ENCODE measurements at regions not wholly inside any gene's neighbourhood (a gene's known extent, or its start where the extent isn't known, plus 50 kb on each side); places are given as distances from the start of the nearest gene placed in this dataset.

GRCh38 chr20:50286609-50287008, 96.0 kb downstream of the CEBPB start:
- H4K20me1 ChIP-seq (ENCODE audit: insufficient read depth, low read length, poor library complexity, severe bottlenecking): no peaks in the 10 kb centered on the region
- H3K9me2 ChIP-seq (replicated peaks; ENCODE audit: low read depth, low read length): no peaks in the 10 kb centered on the region
- TF ChIP-seq EZH2phosphoT487 (IDR thresholded peaks at IDR 0.05; ENCODE audit: borderline replicate concordance): no peak
- TF ChIP-seq CTCF (conservative IDR thresholded peaks at IDR 0.05; ENCODE audit: low read length): no peak
- no peak overlapping the region for H3K9ac ChIP-seq (ENCODE audit: low read depth, low read length, poor library complexity, severe bottlenecking)
- H3K79me2 ChIP-seq (ENCODE audit: insufficient read depth, low read length): no peaks in the 10 kb centered on the region
- no peaks in the 10 kb centered on the region for H3K36me3 ChIP-seq (ENCODE audit: insufficient read depth, low read length)
- H2AFZ ChIP-seq (ENCODE audit: low read length): no peak overlapping the region
- no peak overlapping the region for H3K4me2 ChIP-seq (ENCODE audit: low read depth, low read length, poor library complexity, severe bottlenecking)
- H3K4me3 ChIP-seq (ENCODE audit: low read length, poor library complexity, severe bottlenecking): no peak overlapping the region
- H3F3A ChIP-seq (ENCODE audit: low read depth): no peaks in the 10 kb centered on the region
- peaks cover 6% of the 10 kb centered on the region for H3K4me1 ChIP-seq (ENCODE audit: insufficient read depth, low read length, poor library complexity, severe bottlenecking)
- H3K9me3 ChIP-seq (ENCODE audit: insufficient read depth, low read depth, low read length): no peaks in the 10 kb centered on the region
- H3K27me3 ChIP-seq (ENCODE audit: insufficient read depth, low read length, poor library complexity, severe bottlenecking): no peaks in the 10 kb centered on the region

GRCh38 chr20:50287512-50287911, 96.9 kb downstream of the CEBPB start:
- no peaks in the 10 kb centered on the region for H3K27me3 ChIP-seq (ENCODE audit: insufficient read depth, low read length, poor library complexity, severe bottlenecking)
- TF ChIP-seq CTCF (conservative IDR thresholded peaks at IDR 0.05; ENCODE audit: low read length): no peak
- no peak for TF ChIP-seq EZH2phosphoT487 (IDR thresholded peaks at IDR 0.05; ENCODE audit: borderline replicate concordance)

GRCh38 chr20:50288128-50288623, 97.5 kb downstream of the CEBPB start:
- no peaks in the 10 kb centered on the region for H3K79me2 ChIP-seq (ENCODE audit: insufficient read depth, low read length)
- no peaks in the 10 kb centered on the region for H3F3A ChIP-seq (ENCODE audit: low read depth)
- no peaks in the 10 kb centered on the region for H3K9me3 ChIP-seq (ENCODE audit: insufficient read depth, low read depth, low read length)
- TF ChIP-seq EZH2phosphoT487 (IDR thresholded peaks at IDR 0.05; ENCODE audit: borderline replicate concordance): no peak
- TF ChIP-seq CTCF (conservative IDR thresholded peaks at IDR 0.05; ENCODE audit: low read length): no peak
- no peak overlapping the region for H3K9ac ChIP-seq (ENCODE audit: low read depth, low read length, poor library complexity, severe bottlenecking)
- no peaks in the 10 kb centered on the region for H3K36me3 ChIP-seq (ENCODE audit: insufficient read depth, low read length)
- H3K9me2 ChIP-seq (replicated peaks; ENCODE audit: low read depth, low read length): no peaks in the 10 kb centered on the region
- no peaks in the 10 kb centered on the region for H3K27me3 ChIP-seq (ENCODE audit: insufficient read depth, low read length, poor library complexity, severe bottlenecking)
- H3K4me3 ChIP-seq (ENCODE audit: low read length, poor library complexity, severe bottlenecking): no peak overlapping the region
- H3K4me1 ChIP-seq (ENCODE audit: insufficient read depth, low read length, poor library complexity, severe bottlenecking): peaks cover 6% of the 10 kb centered on the region
- no peak overlapping the region for H3K4me2 ChIP-seq (ENCODE audit: low read depth, low read length, poor library complexity, severe bottlenecking)
- no peaks in the 10 kb centered on the region for H4K20me1 ChIP-seq (ENCODE audit: insufficient read depth, low read length, poor library complexity, severe bottlenecking)
- no peak overlapping the region for H2AFZ ChIP-seq (ENCODE audit: low read length)

More at GRCh38 chr20:50287512-50287911, 96.9 kb downstream of the CEBPB start:
- Histone ChIP-seq H3K9me3 (ENCODE audit: insufficient read depth, low read depth, low read length) (no peaks in the 10 kb centered on the region), H3K9ac (ENCODE audit: low read depth, low read length, poor library complexity, severe bottlenecking) (no peak overlapping the region), H3K79me2 (ENCODE audit: insufficient read depth, low read length) (no peaks in the 10 kb centered on the region), H3K4me1 (ENCODE audit: insufficient read depth, low read length, poor library complexity, severe bottlenecking) (peaks cover 6% of the 10 kb centered on the region), H3K4me3 (ENCODE audit: low read length, poor library complexity, severe bottlenecking) (no peak overlapping the region), H3K36me3 (ENCODE audit: insufficient read depth, low read length) (no peaks in the 10 kb centered on the region), H4K20me1 (ENCODE audit: insufficient read depth, low read length, poor library complexity, severe bottlenecking) (no peaks in the 10 kb centered on the region), H2AFZ (ENCODE audit: low read length) (no peak overlapping the region), H3F3A (ENCODE audit: low read depth) (no peaks in the 10 kb centered on the region), H3K4me2 (ENCODE audit: low read depth, low read length, poor library complexity, severe bottlenecking) (no peak overlapping the region), H3K9me2 (replicated peaks; ENCODE audit: low read depth, low read length) (no peaks in the 10 kb centered on the region)

Measured in Loucy (cell line).